Right forelimb (tissue), 1 donor: ENCODE measurements at regions not wholly inside any gene's neighbourhood (a gene's known extent, or its start where the extent isn't known, plus 50 kb on each side); places are given as distances from the start of the nearest gene placed in this dataset.
"Not testable (repeated sequence)": the region's sequence is repeated elsewhere in the genome, so short reads cannot be mapped to it uniquely, and the experiment has no call there.

ENCODE experiments used
- DNase-seq: peaks from one replicate; pipeline ENCODE4 v3.0.0-alpha.2; 2018

GRCh38 chr6:167690931-167691330 is 135.8 kb upstream of the AFDN start:
- no peak for DNase-seq

GRCh38 chr6:167691533-167692312 is 135.0 kb upstream of the AFDN start:
- no peak for DNase-seq

GRCh38 chr6:167693478-167693877 is 133.2 kb upstream of the AFDN start:
- DNase-seq: not testable (repeated sequence)

- DNase-seq: no peak
Measured at GRCh38 chr6:167695831-167696230, 130.9 kb upstream of the AFDN start.

- DNase-seq: no peak
Measured at GRCh38 chr6:167696296-167696695, 130.4 kb upstream of the AFDN start.

- no peak for DNase-seq
Measured at GRCh38 chr6:167697316-167697715, 129.4 kb upstream of the AFDN start.

- no peak for DNase-seq
Measured at GRCh38 chr6:167698540-167698939, 128.2 kb upstream of the AFDN start.

GRCh38 chr6:167699141-167699931 is 127.4 kb upstream of the AFDN start:
- DNase-seq: peak; percentile 74

GRCh38 chr6:167700199-167700598 is 126.5 kb upstream of the AFDN start:
- no peak for DNase-seq

GRCh38 chr6:167701010-167701409 is 125.7 kb upstream of the AFDN start:
- DNase-seq: no peak

- no peak for DNase-seq
Measured at GRCh38 chr6:167702241-167702827, 124.4 kb upstream of the AFDN start.

GRCh38 chr6:167703347-167703746 is 123.4 kb upstream of the AFDN start:
- DNase-seq: no peak

- no peak for DNase-seq
Measured at GRCh38 chr6:167703781-167704180, 122.9 kb upstream of the AFDN start.

- no peak for DNase-seq
Measured at GRCh38 chr6:167704396-167704901, 122.3 kb upstream of the AFDN start.

- no peak for DNase-seq
Measured at GRCh38 chr6:167705211-167705750, 121.4 kb upstream of the AFDN start.

- no peak for DNase-seq
Measured at GRCh38 chr6:167706313-167707109, 120.2 kb upstream of the AFDN start.

GRCh38 chr6:167707686-167708500 is 118.8 kb upstream of the AFDN start:
- DNase-seq: no peak

GRCh38 chr6:167708501-167709094 is 118.1 kb upstream of the AFDN start:
- no peak for DNase-seq

GRCh38 chr6:167709196-167709595 is 117.5 kb upstream of the AFDN start:
- DNase-seq: no peak

GRCh38 chr6:167709776-167710336 is 116.9 kb upstream of the AFDN start:
- DNase-seq: not testable (repeated sequence)
